ENCODE measurements at regions not wholly inside any gene's neighbourhood (a gene's known extent, or its start where the extent isn't known, plus 50 kb on each side); places are given as distances from the start of the nearest gene placed in this dataset.

GRCh38 chr17:73749337-73749823, 105.1 kb upstream of the SDK2 start:
- H3K4me3 ChIP-seq, result no peak overlapping the region
- 80 to 85% methylated on average over 6 of the region's 6 CpGs for WGBS, 2 donors
- DNase-seq (no peak), ATAC-seq (no peak)
- peak overlapping the region in 5 of 10 donors; percentile 13 to 55 (median 53) for H3K27ac ChIP-seq
- no peaks in the 10 kb centered on the region for H3K9me3 ChIP-seq
- H3K4me1 ChIP-seq, result peaks cover 0 to 23% (median 5%) of the 10 kb centered on the region in 9 donors
- H3K27me3 ChIP-seq, result peaks cover 0 to 7% (median 0%) of the 10 kb centered on the region in 7 donors
- intact Hi-C loops (cut with DNase I), result no loop called here
- H3K36me3 ChIP-seq, result no peaks in the 10 kb centered on the region
- TF ChIP-seq CTCF (IDR thresholded peaks at IDR 0.05), result no peak

DNA sequence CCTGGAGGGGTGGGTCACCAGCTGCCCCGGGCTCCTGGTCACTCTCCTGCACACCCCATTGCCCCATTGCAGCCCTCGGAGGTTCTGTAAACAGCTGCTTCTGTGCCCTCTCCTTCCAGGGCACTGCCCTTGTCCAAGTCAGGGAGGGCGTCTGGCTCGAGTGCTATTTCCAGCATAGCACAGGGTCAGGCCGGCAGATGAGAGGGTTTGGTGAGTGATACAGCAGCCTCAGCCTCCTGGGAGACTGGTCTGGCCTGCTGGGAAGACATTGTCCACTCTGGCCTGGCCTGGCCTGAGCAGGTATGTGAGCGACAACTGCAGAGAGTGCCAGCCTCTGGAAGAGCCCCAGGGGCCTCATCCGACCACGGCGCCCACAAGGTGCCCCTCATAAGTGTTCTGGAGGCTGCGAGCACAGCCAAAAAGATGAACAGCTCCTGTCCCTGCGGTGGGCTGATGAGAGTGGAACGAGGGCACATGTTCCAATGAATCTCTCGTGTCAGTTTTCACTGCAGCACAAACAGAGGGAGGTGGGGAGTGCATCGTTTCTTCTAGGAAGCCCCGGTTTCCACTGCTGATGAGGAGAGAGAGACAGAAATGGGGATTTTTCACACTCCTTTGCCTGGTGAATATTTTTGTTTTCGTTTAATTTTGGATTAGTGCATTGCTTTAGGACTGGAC, 105.8 kb upstream of the SDK2 start:
- WGBS, 2 donors, result 55 to 65% methylated on average over 16 of the region's 16 CpGs
- peaks cover 0 to 7% (median 0%) of the 10 kb centered on the region in 7 donors for H3K27me3 ChIP-seq
- no peak for TF ChIP-seq CTCF (IDR thresholded peaks at IDR 0.05)
- no peaks in the 10 kb centered on the region for H3K36me3 ChIP-seq
- ATAC-seq (peak in 6 of 8 donors; percentile 50 to 79 (median 57)), DNase-seq (peak in 1 of 2 donors; percentile 36)
- H3K27ac ChIP-seq, result peak overlapping the region in 6 of 10 donors; percentile 13 to 55 (median 44)
- intact Hi-C loops (cut with DNase I), result no loop called here
- H3K4me1 ChIP-seq, result peaks cover 0 to 23% (median 5%) of the 10 kb centered on the region in 9 donors
- H3K4me3 ChIP-seq, result no peak overlapping the region
- no peaks in the 10 kb centered on the region for H3K9me3 ChIP-seq

- TF ChIP-seq CTCF (IDR thresholded peaks at IDR 0.05), result no peak
- Histone ChIP-seq H3K4me3 (no peak overlapping the region), H3K36me3 (no peaks in the 10 kb centered on the region), H3K4me1 (peaks cover 0 to 23% (median 5%) of the 10 kb centered on the region in 9 donors), H3K27me3 (peaks cover 0 to 7% (median 0%) of the 10 kb centered on the region in 7 donors), H3K9me3 (no peaks in the 10 kb centered on the region), H3K27ac (no peak overlapping the region)
- no peak for DNase-seq
- intact Hi-C loops (cut with DNase I), result no loop called here
- ATAC-seq, result no peak
- WGBS, 2 donors, result 59 to 67% methylated on average over 7 of the region's 7 CpGs
These were observed 106.7 kb upstream of the SDK2 start for GRCh38 chr17:73750975-73751374.

GRCh38 chr17:73753751-73754496, 109.7 kb upstream of the SDK2 start:
- peaks cover 0 to 3% (median 0%) of the 10 kb centered on the region in 7 donors for H3K27me3 ChIP-seq
- intact Hi-C loops (cut with DNase I), result no loop called here
- H3K9me3 ChIP-seq, result no peaks in the 10 kb centered on the region
- H3K36me3 ChIP-seq, result no peaks in the 10 kb centered on the region
- H3K4me1 ChIP-seq, result peaks cover 0 to 16% (median 5%) of the 10 kb centered on the region in 9 donors
- H3K27ac ChIP-seq, result no peak overlapping the region
- no peak for TF ChIP-seq CTCF (IDR thresholded peaks at IDR 0.05)
- no peak overlapping the region for H3K4me3 ChIP-seq
- WGBS, 2 donors, result 90 to 92% methylated on average over 14 of the region's 14 CpGs
- DNase-seq (no peak), ATAC-seq (no peak)
